ENCODE measurements at regions not wholly inside any gene's neighbourhood (a gene's known extent, or its start where the extent isn't known, plus 50 kb on each side); places are given as distances from the start of the nearest gene placed in this dataset.

DNA sequence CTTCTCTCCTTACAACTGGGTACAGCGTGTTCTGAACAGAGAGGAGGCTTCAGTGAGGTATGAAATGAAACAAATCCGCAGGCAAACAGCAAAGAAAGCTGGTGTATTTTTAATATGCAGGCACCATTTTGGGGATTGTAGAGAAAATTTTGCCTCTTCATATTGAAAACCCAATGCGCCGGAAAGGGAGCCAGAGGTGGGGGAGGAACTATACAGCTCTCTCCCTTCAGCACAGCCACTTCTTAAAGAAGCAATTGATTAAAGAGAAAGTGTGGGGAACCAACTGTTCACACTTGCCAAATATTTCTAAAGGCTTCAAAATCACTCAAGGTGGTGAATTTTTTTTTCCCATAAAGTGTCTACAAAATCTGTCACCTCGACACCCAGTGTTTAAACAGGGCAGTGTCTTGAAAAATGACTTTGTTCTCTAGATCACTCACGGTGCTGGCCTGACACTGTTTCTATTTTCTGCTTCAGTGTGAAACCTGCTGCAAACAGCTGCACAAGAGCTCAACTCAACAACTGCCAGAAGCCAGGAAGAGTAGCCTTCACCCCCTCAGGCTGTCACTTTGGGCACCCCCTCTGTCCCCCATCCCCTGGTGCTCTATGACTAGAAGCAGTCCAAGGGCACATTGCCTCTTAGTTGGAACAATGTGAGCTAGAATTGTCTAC is 123.8 kb upstream of the CTTNBP2NL start:
- no peak overlapping the region for H3K9ac ChIP-seq (ENCODE audit: low read depth, low read length)
- H3K36me3 ChIP-seq (ENCODE audit: insufficient read depth, low read length): no peaks in the 10 kb centered on the region
- no peaks in the 10 kb centered on the region; the same call in none of the 2 replicates for H3K9me3 ChIP-seq (ENCODE audit: control insufficient read depth, insufficient read depth, low read length)
- no peaks in the 10 kb centered on the region for H3K4me1 ChIP-seq (ENCODE audit: insufficient read depth, low read length)

DNA sequence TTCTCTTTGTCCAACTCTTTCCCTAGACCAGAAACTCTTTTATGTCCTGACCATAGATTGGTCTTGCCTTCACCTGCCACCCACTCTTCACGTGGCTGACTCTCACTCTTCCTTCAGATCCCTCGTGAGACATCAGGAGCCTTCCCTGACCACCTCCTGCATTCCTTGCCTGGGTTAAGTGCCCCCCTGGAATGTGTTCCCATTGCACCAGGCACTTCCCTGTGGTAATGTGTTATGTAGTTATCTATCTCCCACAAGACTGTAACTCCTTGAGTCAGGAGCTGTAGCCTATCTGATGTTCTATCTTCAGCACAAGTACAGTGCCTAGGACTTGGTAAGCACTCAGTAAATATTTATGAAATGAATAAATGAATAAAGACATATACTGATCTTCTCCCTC is 111.2 kb upstream of the CTTNBP2NL start:
- H3K4me1 ChIP-seq (ENCODE audit: insufficient read depth, low read length): no peaks in the 10 kb centered on the region
- H3K9me3 ChIP-seq (ENCODE audit: control insufficient read depth, insufficient read depth, low read length): no peaks in the 10 kb centered on the region; the same call in 1 of the 2 replicates
- H3K36me3 ChIP-seq (ENCODE audit: insufficient read depth, low read length): no peaks in the 10 kb centered on the region
- no peak overlapping the region for H3K9ac ChIP-seq (ENCODE audit: low read depth, low read length)

DNA sequence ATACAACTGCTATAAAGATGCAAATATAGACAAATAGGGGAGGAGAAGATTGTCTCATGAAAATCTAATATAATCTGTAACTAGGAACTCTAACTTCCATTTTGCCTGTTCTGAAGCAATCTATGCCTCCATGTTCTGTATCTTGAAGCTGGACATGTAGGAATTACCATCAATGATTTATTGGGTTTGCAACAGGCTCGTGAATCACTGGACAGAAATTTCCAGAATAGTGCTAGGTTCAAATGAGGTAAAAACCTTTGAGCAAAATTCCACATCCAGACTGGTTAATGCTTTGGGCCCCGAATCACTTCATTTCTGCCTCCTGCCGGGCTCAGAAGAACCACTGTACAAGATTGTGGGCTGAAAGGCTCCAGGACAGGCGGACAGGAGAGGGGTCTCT is 110.7 kb upstream of the CTTNBP2NL start:
- Histone ChIP-seq H3K9me3 (ENCODE audit: control insufficient read depth, insufficient read depth, low read length) (no peaks in the 10 kb centered on the region; the same call in 1 of the 2 replicates), H3K36me3 (ENCODE audit: insufficient read depth, low read length) (no peaks in the 10 kb centered on the region), H3K9ac (ENCODE audit: low read depth, low read length) (no peak overlapping the region), H3K4me1 (ENCODE audit: insufficient read depth, low read length) (no peaks in the 10 kb centered on the region)

DNA sequence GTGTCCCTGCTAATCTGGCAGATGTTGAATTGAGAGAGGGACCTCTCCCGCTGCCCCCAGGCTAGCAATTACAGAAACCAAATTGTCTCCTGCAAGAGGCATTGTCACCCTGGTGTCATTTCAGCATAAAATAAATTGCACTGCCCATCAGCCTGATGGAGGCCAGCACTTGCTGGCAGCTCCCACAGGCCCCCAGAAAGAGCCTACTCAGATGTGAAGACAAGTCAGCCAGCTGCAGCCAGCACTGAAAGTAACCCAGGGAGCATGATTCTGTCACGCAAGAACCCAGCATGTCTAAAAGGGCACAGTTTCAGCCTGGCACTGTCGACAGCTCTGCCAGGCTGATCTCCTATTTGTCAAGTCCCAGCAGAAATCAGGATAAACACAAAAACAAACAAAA is 110.3 kb upstream of the CTTNBP2NL start:
- H3K36me3 ChIP-seq (ENCODE audit: insufficient read depth, low read length): no peaks in the 10 kb centered on the region
- H3K9me3 ChIP-seq (ENCODE audit: control insufficient read depth, insufficient read depth, low read length): no peaks in the 10 kb centered on the region; the same call in 1 of the 2 replicates
- H3K9ac ChIP-seq (ENCODE audit: low read depth, low read length): no peak overlapping the region
- no peaks in the 10 kb centered on the region for H3K4me1 ChIP-seq (ENCODE audit: insufficient read depth, low read length)

DNA sequence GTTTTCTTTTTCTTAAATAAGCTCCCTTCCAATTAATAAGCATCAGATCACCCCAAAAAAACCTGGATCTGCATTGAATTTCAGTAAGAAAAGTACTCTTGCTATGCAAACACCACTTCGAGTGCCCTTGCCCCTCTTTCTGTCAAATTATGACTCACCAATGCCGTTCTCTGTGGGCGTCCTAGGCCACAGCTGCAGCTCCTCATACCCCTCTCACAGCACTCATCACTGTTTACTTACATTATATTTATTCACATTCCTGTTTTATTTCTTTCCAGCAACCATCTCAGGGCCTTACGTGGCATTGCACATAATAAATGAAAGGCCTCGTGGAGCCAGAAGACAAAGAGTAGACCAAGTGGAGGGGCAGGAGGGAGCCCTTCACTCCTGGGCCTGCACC is 99.1 kb upstream of the CTTNBP2NL start:
- Histone ChIP-seq H3K9me3 (ENCODE audit: control insufficient read depth, insufficient read depth, low read length) (no peaks in the 10 kb centered on the region), H3K36me3 (ENCODE audit: insufficient read depth, low read length) (no peaks in the 10 kb centered on the region), H3K9ac (ENCODE audit: low read depth, low read length) (no peak overlapping the region), H3K4me1 (ENCODE audit: insufficient read depth, low read length) (no peaks in the 10 kb centered on the region)

DNA sequence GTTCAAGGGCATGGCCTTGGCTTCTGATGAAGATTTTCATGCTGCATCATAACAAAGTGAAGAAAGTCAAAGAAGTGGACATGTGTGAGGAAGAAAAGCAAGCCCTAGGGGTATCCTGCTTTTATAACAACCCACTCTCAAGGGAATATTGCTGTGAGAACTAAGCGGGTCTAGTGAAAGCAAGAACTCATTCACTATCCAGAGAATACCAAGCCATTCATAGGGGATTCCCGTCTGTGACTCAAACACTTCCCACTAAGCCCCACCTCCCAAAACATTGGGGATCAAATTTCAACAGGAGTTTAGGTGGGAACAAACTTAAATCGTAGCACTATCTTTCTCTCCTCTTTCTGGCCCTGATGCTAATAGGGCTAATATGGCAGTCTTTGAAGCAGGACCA is 98.5 kb upstream of the CTTNBP2NL start:
- no peaks in the 10 kb centered on the region for H3K36me3 ChIP-seq (ENCODE audit: insufficient read depth, low read length)
- no peaks in the 10 kb centered on the region for H3K9me3 ChIP-seq (ENCODE audit: control insufficient read depth, insufficient read depth, low read length)

DNA sequence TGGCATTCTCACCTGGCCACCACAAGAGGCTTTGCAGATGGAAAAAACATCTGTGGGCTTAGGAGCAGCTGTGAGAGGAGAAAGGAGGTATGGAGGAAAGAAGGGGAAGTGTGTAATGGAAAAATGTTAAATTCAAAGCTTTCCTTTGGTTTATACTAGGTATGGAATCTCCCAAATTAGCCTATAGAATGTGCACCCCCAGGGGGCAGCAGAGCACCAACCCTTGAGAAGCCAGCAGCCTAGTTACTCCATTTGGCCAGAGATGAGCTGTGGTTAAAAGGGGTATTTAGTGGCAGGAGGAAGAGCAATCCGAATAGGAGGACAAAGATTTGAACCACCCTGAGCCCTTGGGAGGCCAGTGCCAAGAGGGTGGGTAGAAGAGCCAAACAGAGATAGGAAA is 97.5 kb upstream of the CTTNBP2NL start:
- H3K4me1 ChIP-seq (ENCODE audit: insufficient read depth, low read length): no peaks in the 10 kb centered on the region
- H3K9ac ChIP-seq (ENCODE audit: low read depth, low read length): no peak overlapping the region

More for the DNA sequence above, 98.5 kb upstream of the CTTNBP2NL start:
- Histone ChIP-seq H3K4me1 (ENCODE audit: insufficient read depth, low read length) (no peaks in the 10 kb centered on the region), H3K9ac (ENCODE audit: low read depth, low read length) (no peak overlapping the region)

DNA sequence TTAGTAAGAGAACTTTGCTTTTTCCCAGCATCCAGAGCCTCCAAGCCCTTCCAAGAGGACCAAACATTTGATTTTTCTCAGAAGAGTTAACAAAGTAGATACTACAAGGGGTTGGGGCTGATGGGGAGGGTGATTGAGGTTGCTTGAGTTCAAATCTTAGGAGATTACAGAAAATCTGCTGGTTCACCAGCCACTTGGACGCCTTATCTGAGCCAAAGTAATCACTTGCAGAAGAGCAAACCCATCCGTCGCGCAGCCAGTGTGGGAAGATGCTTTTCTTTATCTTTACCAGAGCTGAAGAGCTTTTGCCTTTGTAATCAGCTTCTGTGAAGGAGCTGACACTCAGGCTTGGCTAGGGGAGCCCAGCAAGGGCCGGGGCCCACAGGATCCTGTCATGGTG is 91.9 kb upstream of the CTTNBP2NL start:
- Histone ChIP-seq H3K4me1 (ENCODE audit: insufficient read depth, low read length) (peaks cover 16% of the 10 kb centered on the region), H3K9me3 (ENCODE audit: control insufficient read depth, insufficient read depth, low read length) (no peaks in the 10 kb centered on the region), H3K36me3 (ENCODE audit: insufficient read depth, low read length) (no peaks in the 10 kb centered on the region), H3K9ac (ENCODE audit: low read depth, low read length) (no peak overlapping the region)

More for the DNA sequence above, 97.5 kb upstream of the CTTNBP2NL start:
- Histone ChIP-seq H3K36me3 (ENCODE audit: insufficient read depth, low read length) (no peaks in the 10 kb centered on the region), H3K9me3 (ENCODE audit: control insufficient read depth, insufficient read depth, low read length) (no peaks in the 10 kb centered on the region)

DNA sequence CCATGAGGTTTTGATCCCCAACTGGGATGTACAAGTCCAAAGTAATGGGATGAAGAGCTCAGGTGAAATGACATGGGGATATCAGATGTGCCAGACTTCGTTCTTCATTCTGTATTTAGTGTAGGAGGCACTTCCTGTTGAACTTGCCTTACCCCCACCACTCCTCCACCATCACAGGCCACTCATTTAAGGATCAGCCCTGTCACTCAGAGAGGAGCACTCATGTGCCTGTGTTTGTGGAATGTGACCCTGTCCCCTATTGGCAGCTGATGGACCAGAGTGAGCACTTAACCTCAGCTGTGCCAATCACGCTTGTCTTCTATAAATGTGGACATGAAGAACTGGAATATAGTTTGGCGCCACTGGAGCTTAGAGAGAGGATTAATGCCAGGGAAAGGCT is 91.4 kb upstream of the CTTNBP2NL start:
- Histone ChIP-seq H3K36me3 (ENCODE audit: insufficient read depth, low read length) (no peaks in the 10 kb centered on the region), H3K9ac (ENCODE audit: low read depth, low read length) (no peak overlapping the region), H3K4me1 (ENCODE audit: insufficient read depth, low read length) (peaks cover 17% of the 10 kb centered on the region), H3K9me3 (ENCODE audit: control insufficient read depth, insufficient read depth, low read length) (no peaks in the 10 kb centered on the region)

DNA sequence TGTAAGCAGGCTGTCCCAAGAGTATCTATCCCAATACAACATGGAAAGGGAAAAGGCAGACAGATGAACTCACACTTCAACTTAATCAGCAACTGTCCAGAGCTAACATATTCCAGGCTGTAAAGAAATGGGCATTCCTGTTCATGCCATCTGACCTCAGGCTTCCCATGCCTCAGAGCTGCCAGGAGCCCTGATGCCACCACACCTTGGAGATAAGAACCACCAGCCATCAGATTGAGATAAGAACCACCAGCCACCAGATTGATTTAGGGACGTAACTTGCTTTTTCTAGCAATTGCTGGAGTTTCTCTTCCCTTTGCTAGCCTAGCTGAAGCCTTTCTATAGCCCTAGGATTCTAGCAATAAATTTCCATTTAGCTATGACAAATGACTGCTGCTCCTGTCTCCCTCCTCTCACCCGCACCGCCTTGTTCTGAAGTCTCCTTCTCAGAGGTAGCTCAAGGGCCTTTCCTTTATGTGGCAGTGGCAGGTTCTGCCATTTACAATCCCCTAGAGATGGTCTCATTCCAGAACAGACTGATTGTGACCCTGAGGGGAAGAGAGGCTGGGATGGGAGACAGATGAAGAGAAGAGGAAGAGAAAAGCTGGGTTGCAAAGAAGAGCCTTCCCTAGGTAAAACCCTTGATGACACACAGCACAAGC is 88.0 kb upstream of the CTTNBP2NL start:
- Histone ChIP-seq H3K9me3 (ENCODE audit: control insufficient read depth, insufficient read depth, low read length) (no peaks in the 10 kb centered on the region), H3K4me1 (ENCODE audit: insufficient read depth, low read length) (peaks cover 17% of the 10 kb centered on the region), H3K36me3 (ENCODE audit: insufficient read depth, low read length) (no peaks in the 10 kb centered on the region), H3K9ac (ENCODE audit: low read depth, low read length) (no peak overlapping the region)

DNA sequence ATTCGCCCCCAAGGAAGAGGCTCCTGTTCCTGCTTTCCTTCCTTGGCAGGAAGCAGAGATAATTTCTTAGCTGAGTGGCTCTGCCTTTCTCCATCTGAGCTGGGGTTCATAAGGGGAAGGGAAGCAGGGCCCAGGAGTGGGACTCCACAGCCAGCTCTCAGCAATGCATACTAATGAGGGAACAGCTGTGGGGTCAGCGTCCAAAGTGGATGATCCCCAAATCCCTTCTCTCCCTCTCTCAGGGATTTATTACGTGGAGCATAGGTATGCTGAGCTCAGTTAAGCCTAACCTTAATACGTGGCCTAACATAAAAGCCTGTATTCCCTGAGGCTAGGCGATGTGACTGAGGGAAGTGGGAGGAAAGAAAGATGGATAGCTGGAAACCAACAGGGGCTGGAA is 87.3 kb upstream of the CTTNBP2NL start:
- Histone ChIP-seq H3K9ac (ENCODE audit: low read depth, low read length) (no peak overlapping the region), H3K36me3 (ENCODE audit: insufficient read depth, low read length) (no peaks in the 10 kb centered on the region), H3K4me1 (ENCODE audit: insufficient read depth, low read length) (peaks cover 17% of the 10 kb centered on the region), H3K9me3 (ENCODE audit: control insufficient read depth, insufficient read depth, low read length) (no peaks in the 10 kb centered on the region)

DNA sequence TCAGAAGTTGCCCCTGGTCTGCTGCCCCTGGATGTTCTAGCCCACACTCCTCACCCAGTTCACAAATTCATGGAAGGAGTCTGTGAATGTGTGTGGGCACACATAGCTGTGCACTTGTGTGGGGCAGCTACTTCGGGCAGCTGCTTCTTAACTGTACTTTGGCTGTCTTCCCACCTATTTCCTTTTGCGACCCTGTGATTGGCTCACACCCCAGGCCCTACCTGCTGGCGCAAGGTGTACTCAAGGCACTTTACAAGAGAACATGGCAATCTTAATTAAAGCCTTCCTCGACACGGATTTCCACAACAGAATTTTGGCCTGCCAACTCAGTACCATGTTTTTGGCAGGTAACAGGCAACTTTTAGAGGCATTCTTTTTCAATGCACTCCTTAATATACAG is 86.5 kb upstream of the CTTNBP2NL start:
- H3K36me3 ChIP-seq (ENCODE audit: insufficient read depth, low read length): no peaks in the 10 kb centered on the region
- H3K9me3 ChIP-seq (ENCODE audit: control insufficient read depth, insufficient read depth, low read length): no peaks in the 10 kb centered on the region
- H3K9ac ChIP-seq (ENCODE audit: low read depth, low read length): no peak overlapping the region
- H3K4me1 ChIP-seq (ENCODE audit: insufficient read depth, low read length): peaks cover 17% of the 10 kb centered on the region

DNA sequence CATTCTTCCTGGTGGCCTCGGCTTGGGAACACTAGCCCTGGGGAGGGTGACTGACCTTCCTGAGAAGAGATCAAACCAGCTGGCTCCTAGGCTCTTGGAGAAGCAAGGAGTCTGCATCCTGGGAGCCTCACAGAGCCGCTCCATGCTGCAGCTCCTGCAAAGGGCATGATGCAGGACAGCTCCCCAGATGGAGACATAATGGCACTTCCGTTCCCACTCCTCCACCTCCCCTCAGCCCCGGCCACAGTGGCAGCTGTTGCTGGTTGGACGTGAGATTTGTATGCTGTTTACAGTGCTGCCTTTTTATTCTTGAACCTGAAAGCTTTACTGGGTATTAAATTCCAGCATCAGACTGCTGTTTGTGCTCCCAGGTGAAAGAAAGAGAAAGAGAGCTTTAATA is 83.7 kb upstream of the CTTNBP2NL start:
- peaks cover 5% of the 10 kb centered on the region; the same call in 1 of the 2 replicates for H3K9me3 ChIP-seq (ENCODE audit: control insufficient read depth, insufficient read depth, low read length)

DNA sequence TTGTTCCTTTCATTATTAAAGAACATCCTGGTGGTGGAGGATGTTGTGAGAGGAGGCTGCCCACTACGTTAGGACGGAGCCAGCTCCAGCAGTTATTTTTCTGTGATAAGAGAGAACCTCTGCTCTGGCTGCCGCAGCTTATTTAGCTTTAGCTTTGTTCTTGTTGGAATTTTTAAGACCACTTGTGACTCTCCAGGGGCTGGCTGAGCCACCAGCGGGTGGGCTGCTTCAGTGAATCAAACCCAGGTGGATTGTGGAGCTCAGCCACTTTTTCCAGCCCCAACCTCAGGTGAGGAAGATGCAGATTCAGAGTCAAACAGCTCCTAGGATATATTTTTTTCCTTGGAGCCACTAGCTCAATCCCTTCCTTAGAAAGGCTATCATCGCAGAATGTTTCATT is 83.1 kb upstream of the CTTNBP2NL start:
- Histone ChIP-seq H3K9me3 (ENCODE audit: control insufficient read depth, insufficient read depth, low read length) (peaks cover 5% of the 10 kb centered on the region; the same call in 1 of the 2 replicates), H3K9ac (ENCODE audit: low read depth, low read length) (no peak overlapping the region), H3K4me1 (ENCODE audit: insufficient read depth, low read length) (peaks cover 13% of the 10 kb centered on the region), H3K36me3 (ENCODE audit: insufficient read depth, low read length) (no peaks in the 10 kb centered on the region)

More for the DNA sequence above, 83.7 kb upstream of the CTTNBP2NL start:
- H3K4me1 ChIP-seq (ENCODE audit: insufficient read depth, low read length): peaks cover 17% of the 10 kb centered on the region
- no peak overlapping the region for H3K9ac ChIP-seq (ENCODE audit: low read depth, low read length)
- no peaks in the 10 kb centered on the region for H3K36me3 ChIP-seq (ENCODE audit: insufficient read depth, low read length)

DNA sequence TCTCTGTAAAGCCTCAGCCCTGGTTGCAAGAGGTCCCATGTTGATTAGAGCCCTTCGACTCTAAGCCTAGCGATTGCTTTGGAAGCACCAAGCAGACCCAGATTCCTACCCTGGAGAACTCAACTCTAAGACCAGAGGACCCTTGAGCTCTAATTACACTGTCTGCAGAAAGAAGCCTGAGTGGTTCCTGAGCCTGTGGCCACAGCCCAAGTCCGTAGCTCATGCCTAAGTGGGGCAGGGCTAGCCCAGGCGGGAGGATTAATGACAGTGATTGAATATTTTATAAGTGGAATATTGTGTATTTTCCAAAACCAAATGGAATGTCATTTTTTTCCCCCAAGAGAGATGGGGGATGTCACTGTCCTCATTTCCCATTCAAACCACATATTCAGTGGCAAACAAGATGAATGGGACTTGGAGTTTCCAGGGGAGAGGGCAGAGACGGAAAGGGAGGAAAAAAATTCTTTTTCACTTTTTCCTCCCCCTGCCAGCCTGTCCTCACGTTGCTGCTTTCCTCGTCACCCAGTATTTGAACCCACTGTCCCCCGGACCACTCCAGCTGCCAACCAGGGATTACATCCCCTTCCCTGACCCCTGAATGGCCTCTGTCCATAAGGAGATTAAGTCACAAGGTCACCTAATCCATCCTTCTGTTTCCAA is 79.6 kb upstream of the CTTNBP2NL start:
- no peaks in the 10 kb centered on the region for H3K36me3 ChIP-seq (ENCODE audit: insufficient read depth, low read length)
- no peaks in the 10 kb centered on the region for H3K4me1 ChIP-seq (ENCODE audit: insufficient read depth, low read length)

More for the DNA sequence above, 79.6 kb upstream of the CTTNBP2NL start:
- Histone ChIP-seq H3K9me3 (ENCODE audit: control insufficient read depth, insufficient read depth, low read length) (peaks cover 5% of the 10 kb centered on the region; the same call in 1 of the 2 replicates), H3K9ac (ENCODE audit: low read depth, low read length) (no peak overlapping the region)
